Erythroblast (primary cell): ENCODE measurements at regions not wholly inside any gene's neighbourhood (a gene's known extent, or its start where the extent isn't known, plus 50 kb on each side); places are given as distances from the start of the nearest gene placed in this dataset.

Experiments
- GATA1 ChIP-seq: IDR thresholded peaks from 2 replicates; pipeline ENCODE4 v1.6.1; 2011; ENCODE audit warnings: low read depth, mild to moderate bottlenecking, control low read depth, low read length, moderate library complexity
- POLR2A ChIP-seq: IDR thresholded peaks from 2 replicates; pipeline ENCODE4 v1.6.1; 2011; ENCODE audit warnings: mild to moderate bottlenecking, low read length

- no peak for TF ChIP-seq POLR2A
- no peak for TF ChIP-seq GATA1
Measured at GRCh38 chr18:47470941-47471340, 219.5 kb upstream of the SKOR2 start.
